Ishikawa (cell line): ENCODE measurements at regions not wholly inside any gene's neighbourhood (a gene's known extent, or its start where the extent isn't known, plus 50 kb on each side); places are given as distances from the start of the nearest gene placed in this dataset.

Source experiments
- CEBPB ChIP-seq: IDR thresholded peaks from 2 replicates; pipeline ENCODE4 v1.6.1; 2012
- CREB1 ChIP-seq: IDR thresholded peaks from 2 replicates; pipeline ENCODE4 v1.6.1; 2012; ENCODE audit warnings: low read depth
- EGR1 ChIP-seq: IDR thresholded peaks from 2 replicates; pipeline ENCODE4 v1.6.1; 2012
- EP300 ChIP-seq: IDR thresholded peaks from 2 replicates; pipeline ENCODE4 v1.6.1; 2012; ENCODE audit warnings: borderline replicate concordance
- MAX ChIP-seq: IDR thresholded peaks from 2 replicates; pipeline ENCODE4 v1.6.1; 2012
- REST ChIP-seq: IDR thresholded peaks from 2 replicates; pipeline ENCODE4 v1.6.1; 2012; ENCODE audit warnings: low read depth, mild to moderate bottlenecking
- TAF1 ChIP-seq: IDR thresholded peaks from 2 replicates; pipeline ENCODE4 v1.6.1; 2012; ENCODE audit warnings: low read depth, mild to moderate bottlenecking
- TEAD4 ChIP-seq: IDR thresholded peaks from 2 replicates; pipeline ENCODE4 v1.6.1; 2012

GRCh38 chr18:28606686-28607085, 429.8 kb upstream of the CDH2 start:
- TF ChIP-seq EGR1: no peak
- no peak for TF ChIP-seq CREB1
- TF ChIP-seq REST: no peak
- TF ChIP-seq TEAD4: no peak
- TF ChIP-seq MAX: no peak
- TF ChIP-seq TAF1: no peak
- no peak for TF ChIP-seq EP300
- TF ChIP-seq CEBPB: no peak
